Thyroid gland (tissue), 4 donors: ENCODE measurements at regions not wholly inside any gene's neighbourhood (a gene's known extent, or its start where the extent isn't known, plus 50 kb on each side); places are given as distances from the start of the nearest gene placed in this dataset.

Source experiments
- CTCF ChIP-seq, 6 experiments: fragments of 200-600 bp in 3 of 6; fragments of 450-650 bp in 3 of 6; sonication (generic) in 3 of 6; IDR thresholded peaks; one replicate each; pipeline ENCODE4 v1.5.1; 2016 to 2019; ENCODE audit warnings: antibody characterized with exemption in 6 of 6, mild to moderate bottlenecking in 2 of 6, inconsistent platforms in 1 of 6, moderate library complexity in 1 of 6
- POLR2A ChIP-seq, 2 donors: fragments of 450-650 bp; IDR thresholded peaks; one replicate each; pipeline ENCODE4 v1.6.1; 2017; ENCODE audit warnings: antibody characterized with exemption in 2 of 2, mild to moderate bottlenecking in 2 of 2, moderate library complexity in 1 of 2

- TF ChIP-seq CTCF (IDR thresholded peaks at IDR 0.05) (no peak), POLR2A (IDR thresholded peaks at IDR 0.05) (no peak)
Measured at GRCh38 chr10:128596906-128597305, 470.7 kb upstream of the MKI67 start.
